HG02610 (cell line): ENCODE measurements at regions not wholly inside any gene's neighbourhood (a gene's known extent, or its start where the extent isn't known, plus 50 kb on each side); places are given as distances from the start of the nearest gene placed in this dataset.
A peak's percentile ranks its signal among the peaks of the same experiment; 100 is the strongest.

Source experiments
- ATAC-seq: cut with Tn5 transposase; IDR thresholded peaks from one replicate; pipeline ENCODE4 v1.9.1; 2021; ENCODE audit warnings: mild to moderate bottlenecking, moderate library complexity; ENCODE audit not compliant: unreplicated experiment

GRCh38 chr6:159100395-159101182, 55.8 kb upstream of the TAGAP start:
- no peak for ATAC-seq

GRCh38 chr6:159099961-159100360, 55.2 kb upstream of the TAGAP start:
- ATAC-seq: no peak

DNA sequence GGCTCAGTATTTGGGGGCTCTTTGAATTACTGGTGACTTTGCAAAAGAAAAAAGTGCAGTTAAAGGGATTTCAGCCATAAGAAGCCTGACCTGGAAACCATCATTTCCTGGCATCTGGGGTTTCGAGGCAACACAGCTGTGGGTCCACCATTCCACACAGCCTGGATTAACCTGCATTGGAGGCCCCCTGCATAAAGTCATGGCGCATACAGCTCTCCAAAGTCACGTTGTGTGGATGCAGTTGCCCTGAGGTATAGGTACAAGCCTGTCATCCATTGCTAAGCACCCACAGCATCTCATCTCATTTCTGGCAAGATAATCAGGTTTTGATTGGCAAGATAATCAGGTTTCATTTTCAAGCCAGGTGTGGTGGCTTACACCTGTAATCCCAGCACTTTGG, 54.5 kb upstream of the TAGAP start:
- no peak for ATAC-seq

DNA sequence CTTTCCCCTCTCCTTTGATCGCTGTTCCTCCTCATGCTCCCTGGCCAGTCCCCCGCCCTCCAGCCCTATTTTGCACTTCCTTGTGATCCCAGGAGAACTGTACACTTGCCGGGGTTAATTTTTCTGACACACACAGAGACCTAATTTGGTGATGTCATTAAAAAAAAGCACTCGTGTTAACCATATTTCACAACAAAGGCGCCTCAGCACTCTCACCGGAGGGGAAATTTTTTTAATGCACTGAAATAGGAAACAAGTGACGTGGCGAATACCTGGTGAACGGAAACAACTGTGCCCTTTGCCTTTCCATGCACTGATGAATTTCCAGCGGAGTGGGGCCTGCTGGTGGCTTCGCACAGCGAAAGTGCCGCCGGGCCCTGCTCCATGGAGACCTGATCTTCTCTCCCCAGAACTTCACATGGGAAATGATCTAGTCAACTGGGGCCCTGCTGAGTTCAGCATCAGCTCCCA, 53.9 kb upstream of the TAGAP start:
- ATAC-seq: peak; percentile 47

DNA sequence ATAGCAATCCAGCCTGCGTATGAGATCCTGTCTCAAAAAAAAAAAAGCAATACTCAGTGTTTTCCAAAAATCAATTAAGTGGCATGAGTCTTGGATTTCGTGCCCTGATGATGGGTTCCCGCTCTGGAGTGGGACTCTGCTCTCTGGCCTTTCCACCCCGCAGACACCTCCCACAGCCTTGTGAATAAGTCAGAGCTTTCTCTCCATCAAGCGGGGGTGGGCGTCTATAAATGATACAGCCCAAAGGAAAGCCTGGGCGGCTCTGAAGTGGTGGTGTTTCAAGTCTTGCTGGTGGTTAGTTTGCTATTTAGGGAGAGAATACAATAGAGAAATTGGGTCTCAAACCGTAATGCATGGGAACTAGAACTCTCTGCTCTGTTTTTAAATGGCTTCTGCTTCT, 52.5 kb upstream of the TAGAP start:
- ATAC-seq: no peak

GRCh38 chr6:159095616-159096015, 50.8 kb upstream of the TAGAP start:
- ATAC-seq: no peak

DNA sequence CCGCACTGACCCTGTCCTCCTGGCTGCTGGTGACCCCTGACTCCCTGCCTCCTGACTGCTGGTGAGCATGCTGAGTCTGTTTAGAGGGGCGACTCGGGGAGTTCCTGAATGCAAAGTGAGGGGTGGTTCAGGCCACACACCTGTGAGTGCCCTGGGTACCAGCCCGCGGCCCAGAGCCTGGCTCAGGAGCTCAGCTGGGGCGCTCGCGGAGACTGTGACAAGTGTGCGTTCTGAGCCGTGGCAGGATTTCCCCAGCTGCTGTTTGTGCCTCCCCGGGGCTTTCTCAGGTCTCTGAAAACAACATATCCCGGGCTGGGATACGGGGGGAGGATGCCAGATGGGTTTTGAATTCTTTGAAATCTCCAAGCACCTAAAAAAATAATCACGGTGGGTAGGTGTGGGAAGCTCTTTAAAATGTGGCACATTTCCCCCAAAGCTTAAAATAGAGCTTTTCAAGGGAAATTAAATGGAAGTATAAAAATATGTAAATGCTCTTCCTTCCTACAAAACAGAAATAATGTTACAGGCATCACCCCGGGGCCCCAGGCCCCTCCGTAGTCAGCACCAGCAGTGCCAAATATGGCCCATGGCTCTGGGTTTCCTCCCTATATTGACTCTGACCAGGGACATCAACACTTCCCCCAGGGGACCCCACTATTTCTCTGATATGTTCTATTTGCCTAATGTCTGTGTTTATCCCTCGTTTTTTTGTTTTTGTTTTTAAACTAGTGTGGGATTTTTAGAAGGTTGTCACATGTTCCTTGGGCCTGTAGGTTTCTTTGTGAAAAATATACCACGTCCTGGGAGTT, 49.9 kb upstream of the TAGAP start:
- ATAC-seq: peak; percentile 76
